Testis (tissue), 2 donors: ENCODE measurements at regions not wholly inside any gene's neighbourhood (a gene's known extent, or its start where the extent isn't known, plus 50 kb on each side); places are given as distances from the start of the nearest gene placed in this dataset.
"Not testable (repeated sequence)": the region's sequence is repeated elsewhere in the genome, so short reads cannot be mapped to it uniquely, and the experiment has no call there.

Source experiments
- DNase-seq: peaks from one replicate; pipeline ENCODE4 v3.0.0-alpha.2; 2019
- H3K27ac ChIP-seq, 2 donors: fragments of 200-600 bp; sonication (generic); one replicate each; pipeline ENCODE4 v1.5.1; 2019
- H3K27me3 ChIP-seq: fragments of 200-600 bp; sonication (generic); one replicate; pipeline ENCODE4 v1.5.1; 2019
- H3K36me3 ChIP-seq: fragments of 200-600 bp; sonication (generic); one replicate; pipeline ENCODE4 v1.5.1; 2017; ENCODE audit warnings: low read depth; ENCODE audit errors: missing control alignments
- H3K4me1 ChIP-seq: fragments of 200-600 bp; sonication (generic); one replicate; pipeline ENCODE4 v1.5.1; 2019
- H3K4me3 ChIP-seq, 2 donors: fragments of 200-600 bp; sonication (generic); one replicate each; pipeline ENCODE4 v1.5.1; 2017 to 2019
- H3K9me3 ChIP-seq: fragments of 200-600 bp; sonication (generic); one replicate; pipeline ENCODE4 v1.5.1; 2017
- POLR2A ChIP-seq: fragments of 450-650 bp; IDR thresholded peaks from one replicate; pipeline ENCODE4 v1.6.1; 2017; ENCODE audit warnings: antibody characterized with exemption, mild to moderate bottlenecking, moderate library complexity
- WGBS, 2 donors: methylation state at CpG; one replicate each; pipeline ENCODE4 v1.1.5; 2018; 5-methylcytosine and 5-hydroxymethylcytosine counted together
- intact Hi-C: fragments of 100-400 bp; cut with DNase I; formaldehyde crosslinking; loops from one replicate; pipeline ENCODE4 v1.15.1; 2023; ENCODE audit warnings: low total_unique reads
- TF ChIP-seq, protein P1 (sequence below), 3 experiments: fragments of 450-650 bp in 2 of 3; fragments of 200-600 bp in 1 of 3; sonication (generic) in 1 of 3; IDR thresholded peaks; one replicate each; pipeline ENCODE4 v1.5.1; 2016 to 2019; ENCODE audit warnings: antibody characterized with exemption in 3 of 3, mild to moderate bottlenecking in 2 of 3, moderate library complexity in 1 of 3

GRCh38 chr11:135001581-135001980, 589.5 kb upstream of the B3GAT1 start:
- Histone ChIP-seq H3K27me3 (no peaks in the 10 kb centered on the region), H3K9me3 (no peaks in the 10 kb centered on the region), H3K4me1 (peaks cover 3% of the 10 kb centered on the region), H3K27ac (no peak overlapping the region), H3K4me3 (no peak overlapping the region), H3K36me3 (no peaks in the 10 kb centered on the region)
- WGBS, 2 donors: 90 to 92% methylated on average over 2 of the region's 2 CpGs
- TF ChIP-seq POLR2A: no peak
- intact Hi-C loops: no loop called here
- DNase-seq: no peak

DNA sequence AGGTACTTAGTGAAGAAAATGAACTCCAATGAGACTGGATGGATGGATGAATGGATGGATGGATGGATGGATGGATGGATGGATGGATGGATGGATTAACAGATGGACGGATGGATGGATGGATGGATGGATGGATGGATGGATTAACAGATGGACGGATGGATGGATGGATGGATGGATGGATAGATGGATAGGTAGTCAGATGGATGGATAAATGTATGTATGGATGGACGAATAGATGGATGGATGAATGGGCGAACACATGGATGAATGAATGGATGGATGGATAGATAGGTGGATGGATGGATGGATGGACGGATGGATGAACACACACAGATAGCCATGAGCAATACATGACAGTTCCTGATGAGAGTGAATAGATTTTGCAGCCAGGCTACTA, 589.0 kb upstream of the B3GAT1 start:
- H3K4me1 ChIP-seq, H3K4me3 ChIP-seq, H3K27me3 ChIP-seq, H3K36me3 ChIP-seq, DNase-seq, H3K27ac ChIP-seq, H3K9me3 ChIP-seq, intact Hi-C loops: not testable (repeated sequence)
- 68 to 84% methylated on average over 5 of the region's 5 CpGs for whole genome bisulfite sequencing, 2 donors

GRCh38 chr11:134999590-134999989, 587.5 kb upstream of the B3GAT1 start:
- TF ChIP-seq, protein P1, sequence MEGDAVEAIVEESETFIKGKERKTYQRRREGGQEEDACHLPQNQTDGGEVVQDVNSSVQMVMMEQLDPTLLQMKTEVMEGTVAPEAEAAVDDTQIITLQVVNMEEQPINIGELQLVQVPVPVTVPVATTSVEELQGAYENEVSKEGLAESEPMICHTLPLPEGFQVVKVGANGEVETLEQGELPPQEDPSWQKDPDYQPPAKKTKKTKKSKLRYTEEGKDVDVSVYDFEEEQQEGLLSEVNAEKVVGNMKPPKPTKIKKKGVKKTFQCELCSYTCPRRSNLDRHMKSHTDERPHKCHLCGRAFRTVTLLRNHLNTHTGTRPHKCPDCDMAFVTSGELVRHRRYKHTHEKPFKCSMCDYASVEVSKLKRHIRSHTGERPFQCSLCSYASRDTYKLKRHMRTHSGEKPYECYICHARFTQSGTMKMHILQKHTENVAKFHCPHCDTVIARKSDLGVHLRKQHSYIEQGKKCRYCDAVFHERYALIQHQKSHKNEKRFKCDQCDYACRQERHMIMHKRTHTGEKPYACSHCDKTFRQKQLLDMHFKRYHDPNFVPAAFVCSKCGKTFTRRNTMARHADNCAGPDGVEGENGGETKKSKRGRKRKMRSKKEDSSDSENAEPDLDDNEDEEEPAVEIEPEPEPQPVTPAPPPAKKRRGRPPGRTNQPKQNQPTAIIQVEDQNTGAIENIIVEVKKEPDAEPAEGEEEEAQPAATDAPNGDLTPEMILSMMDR (IDR thresholded peaks at IDR 0.05): no peak
- no peak for TF ChIP-seq POLR2A
- Histone ChIP-seq H3K27me3 (no peaks in the 10 kb centered on the region), H3K36me3 (no peaks in the 10 kb centered on the region), H3K4me1 (peaks cover 3% of the 10 kb centered on the region), H3K4me3 (no peak overlapping the region), H3K27ac (peak overlapping the region in 1 of 2 donors; percentile 9), H3K9me3 (no peaks in the 10 kb centered on the region)
- WGBS, 2 donors: 37 to 61% methylated on average over 5 to 6 of the region's 6 CpGs
- DNase-seq: no peak
- intact Hi-C loops: no loop called here

GRCh38 chr11:134997652-134998320, 585.7 kb upstream of the B3GAT1 start:
- intact Hi-C loops: no loop called here
- peak overlapping the region in 1 of 2 donors; percentile 10 for H3K27ac ChIP-seq
- H3K9me3 ChIP-seq: no peaks in the 10 kb centered on the region
- no peak for TF ChIP-seq POLR2A
- TF ChIP-seq, protein P1 (IDR thresholded peaks at IDR 0.05): no peak
- H3K27me3 ChIP-seq: no peaks in the 10 kb centered on the region
- WGBS, 2 donors: 80 to 90% methylated on average over 11 of the region's 11 CpGs
- peaks cover 3% of the 10 kb centered on the region for H3K4me1 ChIP-seq
- DNase-seq: peak; percentile 38
- H3K4me3 ChIP-seq: no peak overlapping the region
- no peaks in the 10 kb centered on the region for H3K36me3 ChIP-seq

DNA sequence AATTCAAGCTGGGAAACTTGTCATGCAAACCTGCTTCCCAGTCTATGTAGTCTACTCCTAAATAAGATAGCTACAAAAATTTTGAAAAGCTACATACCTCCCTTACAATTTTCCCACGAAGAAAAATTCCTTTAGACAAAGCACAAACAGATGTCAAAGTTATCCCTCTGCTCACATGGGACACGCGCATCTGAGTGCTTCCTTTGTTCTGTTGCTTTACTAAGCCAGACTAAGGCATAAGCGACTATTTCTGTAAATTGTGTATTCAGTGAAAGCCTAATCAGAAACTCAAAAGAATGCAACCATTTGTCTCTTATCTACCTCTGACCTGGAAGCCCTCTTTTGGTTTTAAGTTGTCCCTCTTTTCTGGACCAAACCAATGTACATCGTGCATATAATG, 583.7 kb upstream of the B3GAT1 start:
- Histone ChIP-seq H3K9me3 (no peaks in the 10 kb centered on the region), H3K27me3 (no peaks in the 10 kb centered on the region), H3K27ac (no peak overlapping the region), H3K4me3 (no peak overlapping the region), H3K36me3 (no peaks in the 10 kb centered on the region), H3K4me1 (peaks cover 3% of the 10 kb centered on the region)
- DNase-seq: no peak
- no peak for TF ChIP-seq POLR2A
- TF ChIP-seq, protein P1 (IDR thresholded peaks at IDR 0.05): no peak
- WGBS, 2 donors: 48 to 52% methylated on average over 5 of the region's 5 CpGs
- intact Hi-C loops: no loop called here

DNA sequence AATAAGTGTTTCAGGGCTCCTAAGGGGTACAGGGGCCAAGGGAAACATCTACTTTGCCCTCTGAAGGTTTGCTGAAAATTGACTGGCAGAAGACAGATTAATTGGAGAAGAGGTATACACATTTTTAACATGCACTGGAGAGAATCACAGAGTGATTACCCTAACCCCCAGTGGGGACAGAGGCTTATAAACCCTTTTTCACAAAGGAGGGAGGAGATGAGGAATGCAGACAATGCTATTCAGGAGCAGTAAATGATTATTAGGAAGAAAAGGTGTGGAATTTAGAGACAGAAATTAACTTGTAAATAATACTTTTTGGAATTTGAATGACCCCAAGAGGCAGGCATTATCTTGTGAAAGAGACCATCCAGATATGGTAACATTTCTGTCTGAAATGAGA, 582.4 kb upstream of the B3GAT1 start:
- TF ChIP-seq POLR2A: no peak
- TF ChIP-seq, protein P1 (IDR thresholded peaks at IDR 0.05): no peak
- peaks cover 3% of the 10 kb centered on the region for H3K4me1 ChIP-seq
- intact Hi-C loops: no loop called here
- H3K9me3 ChIP-seq: no peaks in the 10 kb centered on the region
- no peak overlapping the region for H3K4me3 ChIP-seq
- H3K27me3 ChIP-seq: no peaks in the 10 kb centered on the region
- no peak for DNase-seq
- no peak overlapping the region for H3K27ac ChIP-seq
- H3K36me3 ChIP-seq: no peaks in the 10 kb centered on the region
